Adipocyte (in vitro differentiated cells): ENCODE measurements at regions not wholly inside any gene's neighbourhood (a gene's known extent, or its start where the extent isn't known, plus 50 kb on each side); places are given as distances from the start of the nearest gene placed in this dataset.

Source experiments
- DNase-seq: peaks from one replicate; pipeline ENCODE4 v3.0.0-alpha.2; 2015; ENCODE audit warnings: low read depth
- H3K27me3 ChIP-seq: replicated peaks from 2 replicates; pipeline ENCODE4 v1.7.0; 2013; ENCODE audit warnings: mild to moderate bottlenecking, low read length, moderate library complexity; ENCODE audit not compliant: control insufficient read depth, insufficient read depth
- H3K36me3 ChIP-seq: 2 replicates; pipeline ENCODE4 v1.7.0; 2013; ENCODE audit warnings: low read length, mild to moderate bottlenecking, moderate library complexity; ENCODE audit not compliant: control insufficient read depth, insufficient read depth, severe bottlenecking
- H3K4me1 ChIP-seq: 2 replicates; pipeline ENCODE4 v1.7.0; 2013; ENCODE audit warnings: mild to moderate bottlenecking, low read length, moderate library complexity; ENCODE audit not compliant: control insufficient read depth, insufficient read depth
- H3K4me3 ChIP-seq: 2 replicates; pipeline ENCODE4 v1.7.0; 2013; ENCODE audit warnings: mild to moderate bottlenecking, low read length, moderate library complexity
- H3K9ac ChIP-seq: 2 replicates; pipeline ENCODE4 v1.7.0; 2013; ENCODE audit warnings: mild to moderate bottlenecking, low read length, moderate library complexity
- H3K9me3 ChIP-seq: 2 replicates; pipeline ENCODE4 v1.7.0; 2013; ENCODE audit warnings: mild to moderate bottlenecking, low read length, moderate library complexity; ENCODE audit not compliant: control insufficient read depth

DNA sequence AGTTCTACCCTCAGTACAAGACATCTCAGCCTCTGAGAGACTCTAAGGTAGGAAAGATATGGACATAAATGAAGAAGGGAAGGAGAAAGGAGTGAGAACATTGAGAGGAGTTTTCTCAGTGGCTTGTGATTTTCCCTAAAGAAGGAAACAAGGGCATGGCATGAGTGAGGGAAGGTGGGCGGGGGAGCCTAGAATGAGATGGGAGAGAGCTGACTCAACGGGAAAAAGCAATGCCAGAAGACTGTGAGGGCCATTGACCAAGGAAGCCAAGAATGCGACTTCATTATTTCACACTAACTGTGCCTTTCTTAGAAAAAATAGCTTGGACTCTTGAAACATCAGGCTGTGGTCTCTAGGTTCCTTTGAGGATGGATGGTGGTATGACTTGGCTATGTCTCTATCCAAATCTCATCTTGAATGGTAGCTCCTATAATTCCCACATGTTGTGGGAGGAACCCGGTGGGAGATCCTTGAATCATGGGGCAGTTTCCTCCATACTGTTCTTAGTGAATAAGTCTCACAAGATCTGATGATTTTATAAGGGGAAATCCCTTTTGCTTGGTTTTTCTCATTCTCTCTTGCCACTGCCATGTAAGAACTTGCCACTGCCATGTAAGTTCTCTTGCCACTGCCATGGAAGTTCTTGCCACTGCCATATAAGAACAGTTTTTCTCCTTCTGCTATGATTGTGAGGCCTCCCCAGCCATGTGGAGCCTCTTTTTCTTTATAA is 279.6 kb downstream of the NUAK1 start:
- Histone ChIP-seq H3K4me1 (peaks cover 21% of the 10 kb centered on the region), H3K4me3 (no peak overlapping the region), H3K36me3 (no peaks in the 10 kb centered on the region), H3K9ac (no peak overlapping the region), H3K9me3 (peaks cover 4% of the 10 kb centered on the region), H3K27me3 (peaks cover under 1% of the 10 kb centered on the region)
- no peak for DNase-seq

DNA sequence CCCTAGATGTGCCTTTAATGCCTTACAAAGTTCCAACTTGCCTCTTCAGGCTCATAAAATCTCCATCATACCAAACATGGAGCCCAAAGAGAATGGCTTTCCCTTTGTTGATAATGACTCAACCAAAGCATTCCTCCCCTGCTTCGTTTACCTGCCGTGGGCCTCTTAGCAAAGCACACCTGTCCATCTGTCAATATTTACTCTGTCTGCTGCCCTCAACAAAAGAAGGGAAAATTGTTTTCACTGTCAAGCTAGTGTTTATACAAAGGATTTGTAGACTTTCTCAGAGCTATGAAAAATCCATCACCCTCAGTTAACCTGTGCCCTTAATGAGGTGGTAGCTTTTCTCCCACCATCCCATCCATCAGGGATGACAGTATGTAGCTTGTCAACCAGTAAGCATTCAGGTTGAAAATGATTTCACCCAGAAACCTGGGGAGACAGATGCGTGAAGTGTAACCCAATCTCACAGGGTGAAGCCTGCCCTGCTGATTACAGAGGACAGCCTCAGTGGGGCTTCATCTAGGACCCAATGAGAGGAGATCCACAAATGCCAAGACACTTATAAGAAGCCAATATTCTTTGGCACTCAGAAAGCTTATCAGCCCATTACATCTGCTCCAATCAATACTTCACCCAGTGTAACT is 278.1 kb downstream of the NUAK1 start:
- H3K4me1 ChIP-seq = peaks cover 7% of the 10 kb centered on the region
- H3K4me3 ChIP-seq = no peak overlapping the region
- H3K9me3 ChIP-seq = peaks cover 4% of the 10 kb centered on the region
- H3K36me3 ChIP-seq = no peaks in the 10 kb centered on the region
- no peak for DNase-seq
- H3K27me3 ChIP-seq = peaks cover 5% of the 10 kb centered on the region
- H3K9ac ChIP-seq = no peak overlapping the region

DNA sequence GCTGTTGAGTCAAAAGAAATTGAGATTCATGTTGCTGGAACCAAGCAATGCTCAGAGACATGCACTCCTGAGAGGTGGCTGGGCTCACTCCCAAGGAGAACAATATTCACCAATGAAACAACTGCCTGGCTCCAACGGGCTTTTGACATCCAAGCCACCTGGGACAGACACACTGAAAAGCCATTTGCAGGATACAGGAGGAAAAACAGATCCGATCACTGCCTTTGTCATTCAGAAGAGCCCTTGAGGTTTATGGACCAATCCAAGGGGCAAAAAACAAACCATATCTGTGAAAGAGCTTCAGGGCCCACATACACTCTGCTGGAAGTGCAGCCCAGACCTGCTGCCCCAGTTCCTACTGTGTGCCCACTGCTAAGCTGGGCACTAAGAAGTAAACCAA is 277.5 kb downstream of the NUAK1 start:
- no peaks in the 10 kb centered on the region for H3K36me3 ChIP-seq

DNA sequence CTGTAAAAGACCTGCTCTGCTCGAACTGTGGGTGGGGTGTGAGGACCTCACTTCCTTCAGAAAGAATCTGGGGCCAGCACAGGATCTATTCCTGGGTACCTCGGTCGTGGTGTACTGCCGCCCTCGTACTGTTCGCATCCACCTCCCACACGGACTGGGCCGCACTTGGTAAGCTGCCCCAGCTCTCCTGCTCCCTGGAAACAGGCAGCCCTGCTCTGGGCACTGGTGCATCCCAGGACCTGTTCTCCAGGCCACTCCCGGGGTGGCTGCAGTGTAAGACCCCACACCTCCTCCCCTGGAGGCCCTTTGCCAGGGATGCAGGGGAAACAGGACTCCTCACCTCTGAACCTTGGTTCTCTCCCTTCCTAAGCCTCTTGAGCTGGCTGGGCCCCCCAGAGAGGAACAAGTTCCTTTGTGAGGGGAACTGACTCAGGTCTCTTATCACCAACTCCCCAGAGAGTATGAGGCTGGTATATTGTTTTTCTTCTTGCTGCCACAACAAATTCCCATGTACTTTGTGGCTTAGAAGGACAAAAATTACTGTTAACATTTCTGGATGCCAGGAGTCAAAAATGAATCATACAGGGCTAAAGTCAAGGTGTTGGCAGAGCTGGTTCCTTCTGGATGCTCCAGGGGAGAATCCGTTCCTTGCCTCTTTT is 276.5 kb downstream of the NUAK1 start:
- Histone ChIP-seq H3K9ac (no peak overlapping the region), H3K4me3 (no peak overlapping the region), H3K4me1 (no peaks in the 10 kb centered on the region), H3K9me3 (peaks cover 4% of the 10 kb centered on the region), H3K27me3 (peaks cover 5% of the 10 kb centered on the region), H3K36me3 (no peaks in the 10 kb centered on the region)
- DNase-seq = no peak

More for the DNA sequence above, 277.5 kb downstream of the NUAK1 start:
- Histone ChIP-seq H3K4me1 (peaks cover 2% of the 10 kb centered on the region), H3K9ac (no peak overlapping the region), H3K27me3 (peaks cover 5% of the 10 kb centered on the region), H3K4me3 (no peak overlapping the region), H3K9me3 (peaks cover 4% of the 10 kb centered on the region)
- no peak for DNase-seq

DNA sequence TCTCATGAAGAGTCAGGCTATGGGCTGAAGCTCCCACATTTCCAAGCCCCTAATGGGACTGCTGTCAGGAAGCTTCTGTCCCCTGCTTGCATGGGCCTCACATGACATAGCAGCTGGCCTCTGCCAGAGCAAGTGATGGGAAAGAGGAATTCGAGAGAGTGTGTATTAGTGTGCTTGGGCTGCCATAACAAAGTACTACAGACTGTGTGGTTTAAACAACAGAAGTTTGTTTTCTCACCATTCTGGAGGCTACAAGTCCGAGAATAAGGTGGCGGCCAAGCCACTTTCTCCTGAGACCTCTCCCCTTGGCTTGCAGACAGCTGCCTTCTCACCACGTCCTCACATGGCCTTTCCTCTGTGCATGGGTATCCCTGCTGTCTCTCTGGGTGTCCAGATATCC is 274.4 kb downstream of the NUAK1 start:
- Histone ChIP-seq H3K4me1 (no peaks in the 10 kb centered on the region), H3K4me3 (no peak overlapping the region), H3K36me3 (no peaks in the 10 kb centered on the region), H3K27me3 (peaks cover 5% of the 10 kb centered on the region), H3K9ac (no peak overlapping the region), H3K9me3 (peaks cover 4% of the 10 kb centered on the region)
- DNase-seq = no peak

DNA sequence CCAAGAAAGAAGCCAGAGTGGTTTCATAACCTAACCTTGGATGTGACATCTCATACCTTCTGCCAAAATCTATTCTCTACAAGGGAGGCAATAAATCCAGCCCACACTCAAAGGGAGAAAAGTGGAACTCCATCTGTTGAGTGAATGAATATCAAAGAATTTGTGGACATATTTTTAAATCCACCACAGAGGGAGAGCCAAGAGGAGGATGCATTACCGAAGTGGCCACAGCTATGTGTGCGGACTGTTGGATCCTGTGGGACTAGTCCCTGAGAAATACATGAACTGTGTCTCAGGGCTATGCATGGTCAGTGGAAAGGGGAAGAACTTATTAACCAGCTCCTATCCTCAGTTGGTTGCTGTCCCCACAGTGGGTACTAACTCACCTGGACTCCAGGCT is 273.9 kb downstream of the NUAK1 start:
- Histone ChIP-seq H3K9ac (no peak overlapping the region), H3K4me1 (no peaks in the 10 kb centered on the region), H3K27me3 (peaks cover 5% of the 10 kb centered on the region), H3K36me3 (no peaks in the 10 kb centered on the region), H3K9me3 (peaks cover 4% of the 10 kb centered on the region), H3K4me3 (no peak overlapping the region)
- no peak for DNase-seq

DNA sequence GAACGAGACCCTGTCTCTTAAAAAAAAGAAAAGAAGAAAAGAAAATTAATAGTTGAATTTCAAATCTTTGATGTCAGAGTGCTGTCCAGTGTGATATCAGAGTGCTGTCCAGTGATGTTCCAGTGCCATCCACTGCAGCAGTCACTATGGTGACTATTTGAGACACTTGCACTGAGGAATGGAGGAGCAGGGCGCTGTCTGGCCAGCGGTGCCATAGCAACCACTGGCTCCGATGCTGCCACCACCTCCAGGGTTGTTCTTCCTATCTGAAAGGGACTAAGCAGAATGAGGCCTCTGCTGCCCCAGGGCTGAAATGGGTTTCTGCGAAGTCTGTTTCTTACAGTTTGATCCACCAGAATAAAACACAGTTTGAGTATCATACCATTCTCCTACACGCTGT is 272.9 kb downstream of the NUAK1 start:
- no peak overlapping the region for H3K9ac ChIP-seq
- H3K4me3 ChIP-seq = no peak overlapping the region
- H3K27me3 ChIP-seq = peaks cover 5% of the 10 kb centered on the region
- DNase-seq = no peak
- H3K4me1 ChIP-seq = no peaks in the 10 kb centered on the region
- H3K9me3 ChIP-seq = peaks cover 4% of the 10 kb centered on the region
- H3K36me3 ChIP-seq = no peaks in the 10 kb centered on the region

DNA sequence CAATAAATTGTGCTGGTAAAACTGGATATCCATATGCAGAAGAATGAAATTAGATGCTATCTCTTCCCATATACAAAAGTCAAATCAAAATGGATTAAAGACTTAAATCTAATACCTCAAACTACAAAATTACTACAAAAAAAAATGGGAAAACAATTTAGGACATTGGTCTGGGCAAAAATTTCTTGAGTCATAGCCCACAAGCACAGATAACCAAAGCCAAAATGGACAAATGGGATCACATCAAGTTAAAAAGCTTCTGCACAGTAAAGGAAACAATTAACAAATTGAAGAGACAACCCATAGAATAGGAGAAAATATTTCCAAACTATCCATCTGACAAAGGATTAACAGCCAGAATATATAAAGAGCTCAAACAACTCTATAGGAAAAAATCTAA is 264.6 kb downstream of the NUAK1 start:
- H3K9ac ChIP-seq = no peak overlapping the region
- no peaks in the 10 kb centered on the region for H3K36me3 ChIP-seq
- DNase-seq = no peak
- H3K4me1 ChIP-seq = no peaks in the 10 kb centered on the region
- no peaks in the 10 kb centered on the region for H3K9me3 ChIP-seq
- H3K4me3 ChIP-seq = no peak overlapping the region
- no peaks in the 10 kb centered on the region for H3K27me3 ChIP-seq

DNA sequence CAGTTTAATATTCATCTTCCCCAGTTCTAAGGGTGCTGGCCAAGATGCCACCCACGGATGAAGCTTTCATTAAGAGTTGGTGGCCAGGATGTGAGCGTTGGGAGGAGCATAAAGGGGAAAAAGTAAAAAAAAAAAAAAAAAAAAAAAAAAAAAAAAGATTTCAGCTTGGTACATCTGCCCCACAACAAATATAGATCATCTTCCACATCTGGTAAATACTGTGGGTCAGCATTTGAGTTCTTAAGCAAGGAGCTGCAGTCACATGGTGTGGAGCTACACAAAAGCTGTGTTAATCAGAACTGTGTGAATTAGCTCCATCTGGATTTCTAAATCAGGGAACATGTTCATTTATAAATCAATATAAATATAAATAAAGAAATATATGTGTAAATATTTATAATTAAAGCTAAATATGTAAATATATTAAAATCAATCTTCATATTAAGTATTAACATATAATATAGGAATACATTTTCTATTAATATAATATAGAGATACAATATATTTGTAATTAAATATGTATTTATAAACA is 262.3 kb downstream of the NUAK1 start:
- no peak for DNase-seq
- no peaks in the 10 kb centered on the region for H3K4me1 ChIP-seq
- no peaks in the 10 kb centered on the region for H3K27me3 ChIP-seq
- H3K9ac ChIP-seq = no peak overlapping the region
- no peak overlapping the region for H3K4me3 ChIP-seq
- H3K36me3 ChIP-seq = no peaks in the 10 kb centered on the region
- no peaks in the 10 kb centered on the region for H3K9me3 ChIP-seq

DNA sequence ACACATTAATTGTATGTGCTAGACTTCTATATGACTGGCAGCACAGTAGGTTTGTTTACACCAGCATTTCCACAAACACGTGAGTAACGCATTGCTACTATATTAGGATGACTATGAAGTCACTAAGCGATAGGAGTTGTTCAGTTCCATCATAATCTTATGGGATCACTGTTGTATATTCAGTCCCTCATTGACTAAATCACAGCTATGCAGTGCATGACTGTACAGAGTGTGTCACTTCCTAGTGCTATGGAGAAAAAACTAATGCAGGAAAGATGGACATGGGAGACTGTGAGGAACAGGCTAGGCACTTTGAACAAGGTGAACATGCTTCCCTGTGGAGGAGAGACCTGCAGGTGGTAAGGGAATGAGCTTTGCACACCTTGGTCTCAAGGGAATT is 259.8 kb downstream of the NUAK1 start:
- DNase-seq = no peak
- Histone ChIP-seq H3K27me3 (no peaks in the 10 kb centered on the region), H3K36me3 (no peaks in the 10 kb centered on the region), H3K9me3 (no peaks in the 10 kb centered on the region), H3K4me1 (no peaks in the 10 kb centered on the region), H3K9ac (no peak overlapping the region), H3K4me3 (no peak overlapping the region)

DNA sequence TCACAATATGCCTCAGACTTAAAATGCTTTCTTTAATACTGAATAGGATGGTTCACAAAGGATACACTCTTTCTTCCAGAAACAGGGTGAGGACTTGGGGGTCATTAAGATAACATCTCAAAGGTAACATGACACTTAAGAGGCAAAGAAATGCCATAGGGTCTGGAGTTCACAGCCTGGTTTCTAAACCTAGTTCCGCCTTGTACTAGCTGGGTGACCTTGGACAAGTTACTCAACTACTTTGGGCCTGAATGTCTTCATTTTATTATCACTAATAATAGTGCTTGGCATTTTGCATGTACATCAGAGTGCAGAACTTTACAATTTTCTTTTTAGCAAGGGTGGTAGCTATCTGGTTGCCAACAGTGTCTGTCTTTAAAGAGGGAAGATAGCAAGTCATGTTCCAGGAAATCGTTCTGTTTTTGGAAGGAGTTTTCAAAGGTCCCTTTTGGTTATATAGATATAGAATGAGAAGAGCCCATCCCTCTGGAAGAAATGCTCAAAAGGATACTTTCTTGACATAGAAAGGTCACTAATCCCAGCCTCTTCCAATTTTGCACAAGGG is 257.8 kb downstream of the NUAK1 start:
- H3K36me3 ChIP-seq = no peaks in the 10 kb centered on the region
- no peaks in the 10 kb centered on the region for H3K9me3 ChIP-seq
- DNase-seq = no peak
- H3K4me3 ChIP-seq = no peak overlapping the region
- no peaks in the 10 kb centered on the region for H3K27me3 ChIP-seq
- no peaks in the 10 kb centered on the region for H3K4me1 ChIP-seq
- H3K9ac ChIP-seq = no peak overlapping the region
